ENCODE measurements at regions not wholly inside any gene's neighbourhood (a gene's known extent, or its start where the extent isn't known, plus 50 kb on each side); places are given as distances from the start of the nearest gene placed in this dataset.

DNA sequence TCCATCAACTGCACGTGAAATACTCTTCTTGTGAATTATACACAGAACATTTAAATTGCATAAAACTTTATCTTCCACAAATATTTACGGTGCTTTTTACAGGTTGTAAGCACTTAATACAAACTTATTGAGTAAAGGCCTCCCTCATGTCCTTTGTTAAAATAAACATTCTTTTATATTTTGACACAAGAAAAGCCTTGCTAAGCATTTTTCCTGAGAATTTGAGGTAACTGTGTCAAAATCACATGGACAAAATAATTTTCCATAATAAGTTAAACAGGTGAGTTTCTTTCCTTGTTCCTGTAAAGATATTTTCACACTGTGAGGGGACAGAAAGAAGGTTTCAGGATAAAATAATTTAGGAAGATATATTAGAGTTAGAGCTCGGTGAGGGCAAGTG, 1317.1 kb upstream of the ZEB2 start:
- DNase-seq (ENCODE audit: low spot score) = no peak

DNA sequence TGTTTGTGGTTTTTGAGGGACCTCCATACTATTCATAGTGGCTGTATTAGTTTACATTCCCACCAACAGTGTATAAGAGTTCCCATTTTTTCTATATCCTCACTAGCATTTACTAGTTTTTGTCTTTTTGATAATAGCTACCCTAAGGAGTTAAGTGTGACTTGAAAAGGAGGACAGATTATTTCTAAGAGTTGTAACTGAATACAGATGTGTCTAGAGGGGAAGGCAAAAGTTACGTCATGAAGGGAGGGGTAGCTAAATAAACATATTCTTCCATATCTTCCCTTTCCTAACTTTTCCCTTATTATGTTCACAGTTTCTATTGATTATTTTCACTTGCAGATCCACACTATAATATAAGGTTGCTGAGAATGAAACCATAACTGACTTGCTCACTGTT, 1315.7 kb upstream of the ZEB2 start:
- DNase-seq (ENCODE audit: low spot score) = no peak

- no peak for DNase-seq (ENCODE audit: low spot score)
These were observed 1312.8 kb upstream of the ZEB2 start for GRCh38 chr2:145832681-145833080.

DNA sequence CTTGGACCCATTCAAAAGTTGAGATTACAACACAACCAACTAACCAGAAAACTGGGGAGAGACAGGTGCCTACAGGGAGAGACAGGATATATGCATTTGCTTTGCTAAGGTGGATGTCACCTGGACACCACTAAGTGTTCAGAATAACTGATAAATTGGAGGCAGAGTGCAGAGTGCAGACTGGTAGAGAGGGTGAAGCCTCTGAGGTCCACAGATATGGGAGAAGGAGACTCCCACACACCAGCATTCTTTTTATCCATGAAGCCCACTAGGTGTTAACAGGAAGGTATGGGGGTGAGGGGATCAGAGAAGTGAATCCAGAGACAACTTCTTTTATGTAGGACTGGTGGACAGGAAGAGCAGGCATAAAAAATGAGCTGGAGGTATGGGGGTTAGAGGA, 1310.0 kb upstream of the ZEB2 start:
- no peak for DNase-seq (ENCODE audit: low spot score)

DNA sequence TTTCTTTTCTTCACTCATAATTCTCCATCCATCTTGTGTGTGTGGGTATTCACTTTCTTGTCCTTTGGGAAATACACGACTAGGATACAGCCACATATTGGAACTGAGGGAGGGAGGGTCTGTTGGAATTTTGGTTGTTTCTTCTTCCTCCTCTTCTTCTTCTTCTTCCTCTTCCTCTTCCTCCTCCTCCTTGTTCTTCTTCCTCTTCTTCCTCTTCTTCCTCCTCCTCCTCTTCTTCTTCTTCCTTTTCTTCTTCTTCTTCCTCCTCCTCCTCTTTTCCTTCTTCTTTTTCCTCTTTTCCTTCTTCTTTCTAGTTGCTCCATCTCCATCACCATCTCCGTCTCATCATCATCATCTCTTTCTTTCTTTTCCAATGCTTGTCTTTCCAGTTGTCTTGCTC, 1307.3 kb upstream of the ZEB2 start:
- DNase-seq (ENCODE audit: low spot score) = no peak

DNA sequence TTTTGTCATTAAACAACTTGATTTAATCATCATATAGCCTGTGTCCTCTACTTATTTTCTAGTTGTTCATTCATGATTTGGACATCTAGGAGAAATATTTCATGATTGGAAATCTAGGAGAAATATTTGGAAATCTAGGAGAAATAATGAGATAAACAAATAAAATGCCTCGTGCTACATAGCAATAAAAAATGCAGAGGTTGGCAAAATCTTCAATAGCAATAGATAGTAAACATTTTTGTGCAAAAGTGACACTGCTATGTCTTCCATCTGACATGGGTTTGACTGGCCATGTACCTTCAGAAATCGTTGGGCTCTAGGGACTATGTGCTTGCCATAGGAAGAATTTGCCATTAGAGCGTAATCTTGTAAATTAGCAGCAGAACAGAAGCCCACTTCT, 1304.5 kb upstream of the ZEB2 start:
- no peak for DNase-seq (ENCODE audit: low spot score)

- DNase-seq (ENCODE audit: low spot score) = no peak
These were observed 1303.1 kb upstream of the ZEB2 start for GRCh38 chr2:145822892-145823534.

DNA sequence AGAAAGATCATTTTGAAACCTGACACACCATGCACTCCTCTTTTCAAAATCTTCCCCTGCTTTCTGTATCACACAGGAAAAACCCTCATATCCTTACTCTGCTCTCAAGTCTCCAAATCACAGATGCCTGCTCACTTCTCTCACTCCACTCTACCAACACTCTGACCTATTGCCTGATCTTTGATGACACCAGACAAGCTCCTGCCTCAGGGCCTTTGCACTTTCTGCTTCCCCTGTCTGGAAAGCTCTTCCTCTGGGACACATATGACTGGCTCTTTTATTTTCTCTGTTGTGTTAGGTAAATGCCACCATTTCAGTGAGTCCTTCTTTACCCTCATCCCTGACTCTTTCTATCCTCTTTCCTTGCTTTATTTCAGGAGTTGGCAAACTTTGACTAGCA, 1300.7 kb upstream of the ZEB2 start:
- no peak for DNase-seq (ENCODE audit: low spot score)

GRCh38 chr2:145818890-145819504, 1299.1 kb upstream of the ZEB2 start:
- DNase-seq (ENCODE audit: low spot score) = no peak

GRCh38 chr2:145815933-145816332, 1296.0 kb upstream of the ZEB2 start:
- peak; percentile 10 for DNase-seq (ENCODE audit: low spot score)

- DNase-seq (ENCODE audit: low spot score) = no peak
These were observed 1293.6 kb upstream of the ZEB2 start for GRCh38 chr2:145813481-145813880.

- DNase-seq (ENCODE audit: low spot score) = peak; percentile 55
These were observed 1292.2 kb upstream of the ZEB2 start for GRCh38 chr2:145812165-145812554.

DNA sequence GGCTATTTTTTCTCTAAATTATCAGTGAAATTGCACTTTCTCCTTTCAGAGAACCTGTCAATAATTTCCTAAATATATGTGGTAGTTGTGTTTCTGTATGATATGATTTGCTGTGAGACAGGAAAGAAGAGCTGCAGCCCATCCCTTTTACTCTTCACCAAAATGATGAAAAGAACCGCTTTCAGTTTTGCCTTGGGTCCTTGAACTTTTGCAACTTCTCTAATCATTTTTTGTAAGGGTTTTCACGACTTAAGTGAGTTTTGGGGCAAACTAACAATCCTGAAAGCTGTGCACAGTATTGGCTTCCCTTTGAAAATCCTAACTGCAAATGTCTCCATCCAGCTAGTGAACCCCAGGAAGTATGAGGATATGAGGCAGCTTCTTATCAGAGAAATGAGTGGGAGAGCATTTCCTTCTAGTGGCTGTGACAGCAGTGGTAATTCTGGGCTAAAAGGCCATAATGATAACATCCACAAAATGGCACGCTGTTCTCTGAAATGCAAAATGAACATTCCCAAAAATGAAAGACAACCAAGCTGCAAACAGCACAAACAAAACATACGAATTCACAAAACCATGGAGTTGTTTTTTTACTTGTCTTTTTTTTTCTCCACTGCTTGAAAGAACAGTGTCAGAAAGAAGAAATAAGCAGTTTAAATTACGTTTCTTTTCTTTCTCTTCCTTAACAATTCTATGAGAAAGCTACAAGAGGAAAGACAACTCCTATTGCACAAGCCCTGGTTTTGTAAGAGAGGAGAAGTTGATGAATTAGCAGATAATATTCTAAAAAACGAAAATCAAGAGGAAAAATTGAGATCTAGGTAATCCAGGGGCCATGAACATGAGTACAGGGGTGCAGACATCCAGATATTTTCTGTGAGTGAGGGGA, 1291.6 kb upstream of the ZEB2 start:
- no peak for DNase-seq (ENCODE audit: low spot score)

DNA sequence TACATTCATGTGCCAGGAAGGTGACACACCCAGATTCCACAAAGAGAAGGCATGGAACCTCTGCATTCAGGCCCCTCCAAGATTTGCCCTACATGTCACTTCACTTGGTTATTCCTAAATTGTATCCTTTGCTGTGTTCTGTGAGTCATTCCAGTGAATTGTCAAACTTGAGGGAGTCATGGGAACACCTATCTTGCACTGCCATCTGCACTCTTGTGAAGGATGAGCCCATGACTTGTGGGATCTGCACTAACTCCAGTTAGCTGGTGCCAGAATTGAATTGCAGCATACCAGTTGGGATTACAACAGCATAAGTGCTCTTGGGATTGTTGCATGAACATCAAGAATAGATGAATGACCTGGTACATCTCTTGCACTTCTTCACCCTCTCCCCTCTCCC, 1288.0 kb upstream of the ZEB2 start:
- peak; percentile 19 for DNase-seq (ENCODE audit: low spot score)

- DNase-seq (ENCODE audit: low spot score) = no peak
These were observed 1287.6 kb upstream of the ZEB2 start for GRCh38 chr2:145807554-145807953.

DNA sequence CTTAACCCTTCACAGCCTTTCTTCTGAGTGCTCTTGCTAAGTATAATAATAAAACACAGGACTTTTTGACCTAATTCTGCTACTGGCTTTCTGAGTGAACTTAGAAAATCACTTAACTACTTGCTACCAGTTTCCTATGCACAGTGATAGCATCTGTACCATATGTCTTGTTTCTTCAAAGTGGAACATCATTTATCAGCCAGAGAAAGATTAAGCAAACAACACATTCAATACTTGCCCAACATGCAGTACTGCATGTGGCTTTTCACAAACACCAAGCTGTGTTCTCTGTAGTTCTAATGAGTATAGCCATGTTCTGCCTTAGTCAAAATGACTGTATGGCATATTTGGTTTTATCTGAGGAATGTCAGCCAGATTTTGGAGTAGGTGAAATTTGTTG, 1286.6 kb upstream of the ZEB2 start:
- no peak for DNase-seq (ENCODE audit: low spot score)

DNA sequence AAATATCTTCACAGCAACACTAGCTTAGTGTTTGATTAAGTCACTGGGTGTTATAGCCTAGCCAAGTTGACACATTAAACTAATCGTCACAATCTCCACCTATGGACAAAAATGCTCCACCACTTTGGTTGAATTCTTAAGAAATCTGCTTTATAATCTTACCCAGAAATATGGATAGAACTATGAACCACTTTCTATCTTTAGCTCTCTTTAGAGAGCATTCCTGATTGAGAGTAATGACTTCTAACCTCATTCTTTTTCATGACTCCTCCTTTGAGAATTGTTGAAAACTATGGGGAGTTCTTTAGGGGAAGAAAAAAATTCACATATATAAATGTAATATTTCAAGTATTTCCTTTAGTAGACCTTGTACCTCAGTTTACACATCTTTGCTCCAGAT, 1282.2 kb upstream of the ZEB2 start:
- no peak for DNase-seq (ENCODE audit: low spot score)

DNA sequence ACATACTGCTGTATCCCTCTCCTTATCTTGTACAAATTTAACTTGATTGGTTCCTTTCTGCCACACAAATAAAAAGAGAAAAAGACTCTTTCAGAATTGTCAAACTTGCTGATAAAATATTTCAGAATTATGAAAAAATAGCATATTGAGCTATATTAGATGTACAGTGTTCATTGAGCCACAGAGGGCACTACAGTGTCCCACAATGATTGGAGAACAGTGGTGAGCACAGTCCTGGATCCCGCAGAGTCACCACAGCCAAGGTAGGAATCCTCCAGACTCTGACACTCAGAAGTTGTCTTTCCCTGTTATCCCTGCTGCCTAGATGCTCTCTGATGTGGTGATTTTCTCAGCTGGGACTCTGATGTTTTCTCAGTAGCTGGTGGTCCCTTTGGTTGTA, 1281.3 kb upstream of the ZEB2 start:
- no peak for DNase-seq (ENCODE audit: low spot score)

DNA sequence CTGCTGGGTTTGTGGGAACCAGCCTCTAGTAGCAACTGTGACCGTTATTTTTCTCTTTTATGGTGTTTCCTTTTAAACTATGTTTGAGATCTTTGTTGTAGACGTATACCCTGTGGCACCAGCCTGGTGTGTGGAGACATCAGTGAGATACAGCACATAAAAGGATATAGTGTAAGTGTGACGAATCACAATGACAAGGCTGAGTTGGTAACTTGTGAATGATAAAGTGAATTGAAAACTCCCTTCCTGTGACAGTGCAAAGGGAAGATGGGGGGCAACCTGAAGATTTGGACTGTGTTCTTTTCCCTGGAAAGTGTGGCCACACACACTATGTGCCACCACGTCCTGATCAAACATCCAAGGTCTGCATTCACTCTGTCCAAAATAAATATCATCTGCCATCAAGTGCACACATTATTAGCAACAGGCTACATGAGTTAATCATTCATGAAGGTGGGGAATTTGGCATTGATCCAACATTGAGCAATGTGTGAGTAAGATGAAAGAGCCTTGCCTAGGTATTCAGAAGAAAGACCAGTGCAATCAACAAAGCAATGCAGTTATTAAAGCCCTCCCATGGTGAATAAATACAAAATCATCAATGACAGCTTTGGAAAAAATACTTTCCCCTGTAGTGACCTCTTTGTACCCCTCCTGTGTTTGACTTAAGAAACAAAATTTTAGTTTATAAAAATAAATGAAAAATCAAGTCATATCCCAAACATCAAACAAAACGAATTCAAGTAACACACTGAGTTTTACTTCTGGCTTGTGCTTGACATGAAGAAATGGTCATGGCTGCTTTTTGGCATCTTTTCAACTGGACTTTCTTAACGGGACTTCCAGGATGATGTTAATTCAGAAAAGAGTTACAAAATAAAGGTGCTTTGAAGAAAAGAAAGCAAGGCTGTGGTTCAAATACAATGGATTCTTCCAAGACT, 1280.5 kb upstream of the ZEB2 start:
- DNase-seq (ENCODE audit: low spot score) = peak; percentile 93

GRCh38 chr2:145799595-145800108, 1279.7 kb upstream of the ZEB2 start:
- DNase-seq (ENCODE audit: low spot score) = peak; percentile 34

DNA sequence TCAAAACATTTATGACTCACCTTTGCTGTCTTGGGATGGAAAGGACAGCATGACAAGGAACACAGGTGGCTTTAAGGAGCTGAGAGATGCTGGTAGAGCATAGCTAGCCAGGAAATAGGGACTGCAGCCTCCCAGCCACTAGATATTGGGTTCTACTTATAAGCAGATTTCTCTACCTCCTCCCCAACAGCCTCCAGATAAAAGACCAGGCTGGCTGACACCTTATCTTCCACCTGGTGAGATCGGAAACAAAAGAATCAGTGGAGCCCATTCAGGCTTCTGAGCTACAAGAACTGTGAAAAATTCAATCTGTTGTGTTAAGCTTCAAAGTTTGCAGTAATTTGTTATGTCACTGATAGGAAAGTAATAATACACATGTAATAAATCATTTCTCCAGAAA, 1278.5 kb upstream of the ZEB2 start:
- peak; percentile 9 for DNase-seq (ENCODE audit: low spot score)

- DNase-seq (ENCODE audit: low spot score) = peak; percentile 52
These were observed 1277.8 kb upstream of the ZEB2 start for GRCh38 chr2:145797692-145798091.

Measured in kidney tubule cell (primary cell).